Testis (tissue), 2 donors: ENCODE measurements at regions not wholly inside any gene's neighbourhood (a gene's known extent, or its start where the extent isn't known, plus 50 kb on each side); places are given as distances from the start of the nearest gene placed in this dataset.

Experiments used
- CTCF ChIP-seq, 3 experiments: fragments of 450-650 bp in 2 of 3; fragments of 200-600 bp in 1 of 3; sonication (generic) in 1 of 3; IDR thresholded peaks; one replicate each; pipeline ENCODE4 v1.5.1; 2016 to 2019; ENCODE audit warnings: antibody characterized with exemption in 3 of 3, mild to moderate bottlenecking in 2 of 3, moderate library complexity in 1 of 3
- POLR2A ChIP-seq: fragments of 450-650 bp; IDR thresholded peaks from one replicate; pipeline ENCODE4 v1.6.1; 2017; ENCODE audit warnings: antibody characterized with exemption, mild to moderate bottlenecking, moderate library complexity

- TF ChIP-seq CTCF (IDR thresholded peaks at IDR 0.05) (no peak), POLR2A (no peak)
These were observed 1398.2 kb downstream of the LRRC4C start for GRCh38 chr11:40061221-40061620.
